ENCODE measurements at regions not wholly inside any gene's neighbourhood (a gene's known extent, or its start where the extent isn't known, plus 50 kb on each side); places are given as distances from the start of the nearest gene placed in this dataset.
A peak's percentile ranks its signal among the peaks of the same experiment; 100 is the strongest.

GRCh38 chr14:65186951-65187350 lies 84.6 kb upstream of the MAX start:
- DNase-seq (ENCODE audit: low read depth in 2 of 2): no peak

GRCh38 chr14:65187421-65188049 lies 85.2 kb upstream of the MAX start:
- DNase-seq (ENCODE audit: low read depth in 2 of 2): no peak

GRCh38 chr14:65190312-65190711 lies 88.0 kb upstream of the MAX start:
- DNase-seq (ENCODE audit: low read depth in 2 of 2): no peak

- DNase-seq (ENCODE audit: low read depth in 2 of 2): no peak
Observed at GRCh38 chr14:65191716-65192115, 89.4 kb upstream of the MAX start.

GRCh38 chr14:65192686-65193085 lies 90.4 kb upstream of the MAX start:
- DNase-seq (ENCODE audit: low read depth in 2 of 2): no peak

- DNase-seq (ENCODE audit: low read depth in 2 of 2): no peak
Observed at GRCh38 chr14:65193916-65194590, 91.7 kb upstream of the MAX start.

GRCh38 chr14:65195042-65195719 lies 92.9 kb upstream of the MAX start:
- no peak for DNase-seq (ENCODE audit: low read depth in 2 of 2)

- DNase-seq (ENCODE audit: low read depth in 2 of 2): no peak
Observed at GRCh38 chr14:65198346-65198745, 96.0 kb upstream of the MAX start.

- no peak for DNase-seq (ENCODE audit: low read depth in 2 of 2)
Observed at GRCh38 chr14:65200454-65200853, 98.1 kb upstream of the MAX start.

- no peak for DNase-seq (ENCODE audit: low read depth in 2 of 2)
Observed at GRCh38 chr14:65203574-65203973, 101.3 kb upstream of the MAX start.

- DNase-seq (ENCODE audit: low read depth in 2 of 2): no peak
Observed at GRCh38 chr14:65204056-65204455, 101.7 kb upstream of the MAX start.

- DNase-seq (ENCODE audit: low read depth in 2 of 2): no peak
Observed at GRCh38 chr14:65206078-65206447, 103.7 kb upstream of the MAX start.

- DNase-seq (ENCODE audit: low read depth in 2 of 2): no peak
Observed at GRCh38 chr14:65206448-65207096, 104.3 kb upstream of the MAX start.

- no peak for DNase-seq (ENCODE audit: low read depth in 2 of 2)
Observed at GRCh38 chr14:65208548-65208947, 106.2 kb upstream of the MAX start.

GRCh38 chr14:65210118-65210821 lies 108.0 kb upstream of the MAX start:
- DNase-seq (ENCODE audit: low read depth in 2 of 2): no peak

- peak in 1 of 2 experiments; percentile 9 for DNase-seq (ENCODE audit: low read depth in 2 of 2)
Observed at GRCh38 chr14:65210822-65211182, 108.5 kb upstream of the MAX start.

- peak; percentile 69 to 76 for DNase-seq (ENCODE audit: low read depth in 2 of 2)
Observed at GRCh38 chr14:65211341-65211987, 109.1 kb upstream of the MAX start.

- DNase-seq (ENCODE audit: low read depth in 2 of 2): no peak
Observed at GRCh38 chr14:65213316-65213715, 111.0 kb upstream of the MAX start.

GRCh38 chr14:65214741-65215140 lies 112.4 kb upstream of the MAX start:
- DNase-seq (ENCODE audit: low read depth in 2 of 2): no peak

- DNase-seq (ENCODE audit: low read depth in 2 of 2): no peak
Observed at GRCh38 chr14:65219353-65219752, 117.0 kb upstream of the MAX start.

- no peak for DNase-seq (ENCODE audit: low read depth in 2 of 2)
Observed at GRCh38 chr14:65222440-65222858, 120.1 kb upstream of the MAX start.

GRCh38 chr14:65223636-65224035 lies 121.3 kb upstream of the MAX start:
- DNase-seq (ENCODE audit: low read depth in 2 of 2): no peak

All from fibroblast of skin of left quadriceps (primary cell).